Stomach (tissue), 8 donors: ENCODE measurements at regions not wholly inside any gene's neighbourhood (a gene's known extent, or its start where the extent isn't known, plus 50 kb on each side); places are given as distances from the start of the nearest gene placed in this dataset.

Experiments
- DNase-seq, 2 donors: peaks; one replicate each; pipeline versions ENCODE4 v3.0.0 to v3.0.0-alpha.2; 2013 to 2019
- H3K27ac ChIP-seq, 5 donors: fragments of 200-600 bp in 4 of 5; sonication (generic) in 4 of 5; one replicate each; pipeline ENCODE4 v1.5.1; 2013 to 2019; ENCODE audit warnings: mild to moderate bottlenecking in 1 of 5, moderate library complexity in 1 of 5
- H3K27me3 ChIP-seq, 3 donors: fragments of 200-600 bp; sonication (generic); one replicate each; pipeline ENCODE4 v1.5.1; 2017 to 2019; ENCODE audit warnings: mixed run types in 1 of 3
- H3K36me3 ChIP-seq, 4 donors: fragments of 200-600 bp; sonication (generic); 1 replicate in 3 of 4; 2 replicates in 1 of 4; pipeline ENCODE4 v1.5.1; 2016 to 2019
- H3K4me1 ChIP-seq, 4 donors: fragments of 200-600 bp; sonication (generic); one replicate each; pipeline ENCODE4 v1.5.1; 2016 to 2019
- H3K4me3 ChIP-seq, 4 donors: fragments of 200-600 bp; sonication (generic) in 3 of 4; one replicate each; pipeline ENCODE4 v1.5.1; 2016 to 2019; ENCODE audit warnings: mild to moderate bottlenecking in 1 of 4
- H3K9me3 ChIP-seq, 4 donors: fragments of 200-600 bp; sonication (generic); one replicate each; pipeline ENCODE4 v1.5.1; 2016 to 2019
- CTCF ChIP-seq, 7 experiments: fragments of 450-650 bp in 4 of 7; fragments of 200-600 bp in 3 of 7; sonication (generic) in 3 of 7; IDR thresholded peaks; one replicate each; pipeline ENCODE4 v1.5.1; 2016 to 2019; ENCODE audit warnings: antibody characterized with exemption in 7 of 7, control low read depth in 2 of 7, mild to moderate bottlenecking in 1 of 7
- EP300 ChIP-seq: sonication (generic); formaldehyde crosslinking; IDR thresholded peaks from one replicate; pipeline ENCODE4 v1.6.1; 2017; ENCODE audit warnings: antibody characterized with exemption
- POLR2A ChIP-seq, 4 donors: fragments of 450-650 bp; IDR thresholded peaks; one replicate each; pipeline ENCODE4 v1.6.1; 2016; ENCODE audit warnings: antibody characterized with exemption in 4 of 4, control low read depth in 2 of 4, mild to moderate bottlenecking in 1 of 4, moderate library complexity in 1 of 4
- POLR2AphosphoS5 ChIP-seq, 3 donors: sonication (generic); formaldehyde crosslinking; IDR thresholded peaks; one replicate each; pipeline ENCODE4 v1.6.1; 2016; ENCODE audit warnings: antibody characterized with exemption in 3 of 3
- whole genome bisulfite sequencing, 5 donors: extraction: QIAGEN DNeasy Blood & Tissue Kit in 3 of 5; methylation state at CpG; one replicate each; pipeline versions ENCODE4 v1.1.5 to v1.1.7; 2013 to 2018; 5-methylcytosine and 5-hydroxymethylcytosine counted together
- intact Hi-C: fragments of 100-400 bp; cut with DNase I; formaldehyde crosslinking; loops from one replicate; pipeline ENCODE4 v1.15.1; 2023; ENCODE audit warnings: low total_unique reads
- donor health status: healthy with polysubstance abuse.
- donor health status: Bipolar disorder and iron deficiency.
- donor health status: healthy.

- Histone ChIP-seq H3K36me3 (no peaks in the 10 kb centered on the region), H3K4me3 (no peak overlapping the region), H3K4me1 (no peaks in the 10 kb centered on the region), H3K27me3 (no peaks in the 10 kb centered on the region), H3K9me3 (peaks cover 0 to 3% (median 0%) of the 10 kb centered on the region in 4 donors), H3K27ac (no peak overlapping the region)
- WGBS, 5 donors = 80 to 88% (median 86%) methylated on average over 2 of the region's 2 CpGs
- no peak for DNase-seq
- intact Hi-C loops = no loop called here
- TF ChIP-seq CTCF (IDR thresholded peaks at IDR 0.05) (no peak), POLR2A (IDR thresholded peaks at IDR 0.05) (no peak), POLR2AphosphoS5 (IDR thresholded peaks at IDR 0.05) (no peak), EP300 (no peak)
Observed at GRCh38 chr5:30102185-30102584, 1091.3 kb upstream of the CDH6 start.

- 71 to 81% (median 72%) methylated on average over 2 of the region's 2 CpGs for WGBS, 5 donors
- Histone ChIP-seq H3K9me3 (no peaks in the 10 kb centered on the region), H3K36me3 (no peaks in the 10 kb centered on the region), H3K4me1 (no peaks in the 10 kb centered on the region), H3K4me3 (no peak overlapping the region), H3K27me3 (no peaks in the 10 kb centered on the region), H3K27ac (no peak overlapping the region)
- TF ChIP-seq POLR2A (IDR thresholded peaks at IDR 0.05) = no peak
- TF ChIP-seq POLR2AphosphoS5 (IDR thresholded peaks at IDR 0.05) = no peak
- TF ChIP-seq EP300 = no peak
- TF ChIP-seq CTCF (IDR thresholded peaks at IDR 0.05) = no peak
- no peak for DNase-seq
- intact Hi-C loops = no loop called here
Observed at GRCh38 chr5:30100929-30101328, 1092.6 kb upstream of the CDH6 start.

- no peak overlapping the region for H3K4me3 ChIP-seq
- no peaks in the 10 kb centered on the region for H3K9me3 ChIP-seq
- TF ChIP-seq POLR2AphosphoS5 (IDR thresholded peaks at IDR 0.05) = no peak
- no peak for TF ChIP-seq POLR2A (IDR thresholded peaks at IDR 0.05)
- TF ChIP-seq CTCF (IDR thresholded peaks at IDR 0.05) = no peak
- no peak for TF ChIP-seq EP300
- H3K27me3 ChIP-seq = no peaks in the 10 kb centered on the region
- no peak overlapping the region for H3K27ac ChIP-seq
- no peaks in the 10 kb centered on the region for H3K4me1 ChIP-seq
- 26 to 52% (median 38%) methylated on average over 4 to 5 of the region's 5 CpGs for WGBS, 5 donors
- DNase-seq = no peak
- intact Hi-C loops = no loop called here
- H3K36me3 ChIP-seq = no peaks in the 10 kb centered on the region
Observed at GRCh38 chr5:30100148-30100713, 1093.3 kb upstream of the CDH6 start.

- intact Hi-C loops = no loop called here
- no peaks in the 10 kb centered on the region for H3K27me3 ChIP-seq
Observed at GRCh38 chr5:30099634-30100033, 1093.9 kb upstream of the CDH6 start.

More at GRCh38 chr5:30099634-30100033, 1093.9 kb upstream of the CDH6 start:
- no peak overlapping the region for H3K27ac ChIP-seq
- WGBS, 5 donors = 60 to 76% (median 70%) methylated on average over 5 of the region's 5 CpGs
- no peaks in the 10 kb centered on the region for H3K9me3 ChIP-seq
- TF ChIP-seq POLR2A (IDR thresholded peaks at IDR 0.05) = no peak
- TF ChIP-seq CTCF (IDR thresholded peaks at IDR 0.05) = no peak
- TF ChIP-seq POLR2AphosphoS5 (IDR thresholded peaks at IDR 0.05) = no peak
- no peak for TF ChIP-seq EP300
- no peaks in the 10 kb centered on the region for H3K36me3 ChIP-seq
- H3K4me3 ChIP-seq = no peak overlapping the region
- no peaks in the 10 kb centered on the region for H3K4me1 ChIP-seq
- DNase-seq = no peak
